A549 (cell line): ENCODE measurements at regions not wholly inside any gene's neighbourhood (a gene's known extent, or its start where the extent isn't known, plus 50 kb on each side); places are given as distances from the start of the nearest gene placed in this dataset.

Experiments used
- ATAC-seq, 2 experiments: fragments of 200-7000 bp in 1 of 2; fragments of >200 bp in 1 of 2; cut with Nextera tagmentation in 1 of 2; cut with Tn5 transposase in 1 of 2; 3 replicates each; pipeline versions ENCODE4 v1.8.0 to v1.9.1; 2018 to 2020; ENCODE audit warnings: mild to moderate bottlenecking in 1 of 2, moderate library complexity in 1 of 2
- CTCF ChIA-PET: fragments of 300-600 bp; sonication (Branson Sonifier 250); formaldehyde crosslinking; extraction: SDS; loops from one replicate; lab custom pipeline; 2021; ENCODE audit warnings: antibody characterized with exemption, inconsistent platforms; lab: Yijun Ruan, JAX
- POLR2A ChIA-PET: fragments of 350-600 bp; formaldehyde crosslinking; extraction: SDS; loops from one replicate; lab custom pipeline; 2021; ENCODE audit warnings: antibody characterized with exemption, inconsistent platforms; lab: Yijun Ruan, JAX
- DNase-seq, 2 experiments: peaks; one replicate each; pipeline versions ENCODE4 v3.0.0 to v3.0.0-alpha.2; 2011 to 2016; ENCODE audit warnings: low read depth in 1 of 2, low spot score in 1 of 2
- FAIRE-seq: peaks from 2 replicates; lab custom pipeline; 2011; peaks lifted over from hg19 to GRCh38; lab: Jason Lieb, UNC
- H3K27ac ChIP-seq, 2 experiments: fragments of >200 bp; sonication (Bioruptor Twin); formaldehyde crosslinking; 3 replicates each; pipeline ENCODE4 v1.5.1; 2016 to 2017
- H3K4me1 ChIP-seq: fragments of >200 bp; sonication (Bioruptor Twin); formaldehyde crosslinking; 3 replicates; pipeline ENCODE4 v1.6.1; 2016
- H3K4me2 ChIP-seq: fragments of >200 bp; sonication (Bioruptor Twin); formaldehyde crosslinking; 3 replicates; pipeline ENCODE4 v1.6.1; 2016
- H3K4me3 ChIP-seq: fragments of >200 bp; sonication (Bioruptor Twin); formaldehyde crosslinking; 3 replicates; pipeline ENCODE4 v1.5.1; 2016
- H3K9me3 ChIP-seq: fragments of >200 bp; sonication (Bioruptor Twin); formaldehyde crosslinking; 3 replicates; pipeline ENCODE4 v1.6.1; 2016
- ATOH8 ChIP-seq: fragments of 250-450 bp; sonication (Bioruptor Pico); IDR thresholded peaks from 2 replicates; pipeline ENCODE4 v1.5.0; 2020; ENCODE audit warnings: low read depth, mild to moderate bottlenecking, moderate library complexity
- CBX8 ChIP-seq: fragments of 200-600 bp; sonication (generic); IDR thresholded peaks from 2 replicates; pipeline ENCODE4 v1.6.1; 2016
- CEBPB ChIP-seq, 2 experiments: fragments of >200 bp in 1 of 2; sonication (Bioruptor Twin) in 1 of 2; formaldehyde crosslinking in 1 of 2; IDR thresholded peaks; 2 replicates each; pipeline ENCODE4 v1.6.1; 2012 to 2016
- CHD2 ChIP-seq: fragments of 150-350 bp; IDR thresholded peaks from 2 replicates; pipeline ENCODE4 v1.6.1; 2014; ENCODE audit warnings: low read length; ENCODE audit not compliant: partially characterized antibody
- CTCF ChIP-seq: fragments of >200 bp; sonication (Bioruptor Twin); formaldehyde crosslinking; IDR thresholded peaks from 3 replicates; pipeline ENCODE4 v1.5.1; 2016
- EHF ChIP-seq: fragments of 250-450 bp; sonication (Bioruptor Pico); IDR thresholded peaks from 2 replicates; pipeline ENCODE4 v1.5.0; 2020; ENCODE audit warnings: mild to moderate bottlenecking
- EHMT2 ChIP-seq: fragments of 200-600 bp; sonication (generic); IDR thresholded peaks from 2 replicates; pipeline ENCODE4 v1.6.1; 2016; ENCODE audit warnings: antibody characterized with exemption, low read depth, mild to moderate bottlenecking, moderate library complexity
- HDAC2 ChIP-seq: fragments of 200-600 bp; sonication (generic); IDR thresholded peaks from 2 replicates; pipeline ENCODE4 v1.6.1; 2016
- HOXB13 ChIP-seq: fragments of 250-450 bp; sonication (Bioruptor Pico); IDR thresholded peaks from 2 replicates; pipeline ENCODE4 v1.5.0; 2020; ENCODE audit warnings: low read depth, mild to moderate bottlenecking, moderate library complexity
- HOXB5 ChIP-seq: fragments of 250-450 bp; sonication (Bioruptor Pico); IDR thresholded peaks from 2 replicates; pipeline ENCODE4 v1.5.0; 2020; ENCODE audit warnings: mild to moderate bottlenecking, moderate library complexity
- KDM1A ChIP-seq: fragments of 200-600 bp; sonication (generic); IDR thresholded peaks from 2 replicates; pipeline ENCODE4 v1.6.1; 2016; ENCODE audit warnings: low read depth, mild to moderate bottlenecking
- MAFK ChIP-seq: fragments of 450-650 bp; IDR thresholded peaks from 2 replicates; pipeline ENCODE4 v1.6.1; 2014; ENCODE audit not compliant: partially characterized antibody
- MAZ ChIP-seq: fragments of 150-350 bp; IDR thresholded peaks from 2 replicates; pipeline ENCODE4 v1.6.1; 2014; ENCODE audit warnings: antibody characterized with exemption, low read depth, low read length, borderline replicate concordance
- NPAS2 ChIP-seq: fragments of 250-450 bp; sonication (Bioruptor Pico); IDR thresholded peaks from 2 replicates; pipeline ENCODE4 v1.8.0; 2022; ENCODE audit warnings: mild to moderate bottlenecking, moderate library complexity, borderline replicate concordance
- PHF8 ChIP-seq: fragments of 200-600 bp; sonication (generic); IDR thresholded peaks from 2 replicates; pipeline ENCODE4 v1.6.1; 2016; ENCODE audit warnings: low read depth, mild to moderate bottlenecking, antibody characterized with exemption, moderate library complexity, borderline replicate concordance
- POLR2A ChIP-seq: IDR thresholded peaks from 2 replicates; pipeline ENCODE4 v1.6.1; 2012; ENCODE audit warnings: mild to moderate bottlenecking, low read length
- RAD21 ChIP-seq, 2 experiments: fragments of >200 bp in 1 of 2; sonication (Bioruptor Twin) in 1 of 2; formaldehyde crosslinking in 1 of 2; IDR thresholded peaks in 1 of 2; conservative IDR thresholded peaks in 1 of 2; 2 replicates in 1 of 2; 3 replicates in 1 of 2; pipeline ENCODE4 v1.6.1; 2012 to 2018; ENCODE audit warnings: inconsistent platforms in 1 of 2
- RFX5 ChIP-seq: fragments of 450-650 bp; IDR thresholded peaks from 2 replicates; pipeline ENCODE4 v1.7.1; 2014; ENCODE audit warnings: antibody characterized with exemption, mild to moderate bottlenecking, moderate library complexity
- RNF2 ChIP-seq: fragments of 200-600 bp; sonication (generic); IDR thresholded peaks from 2 replicates; pipeline ENCODE4 v1.6.1; 2016; ENCODE audit warnings: low read depth, mild to moderate bottlenecking, antibody characterized with exemption, moderate library complexity, borderline replicate concordance
- SMC3 ChIP-seq: fragments of >200 bp; sonication (Bioruptor Twin); formaldehyde crosslinking; IDR thresholded peaks from 3 replicates; pipeline ENCODE4 v1.6.1; 2018; ENCODE audit warnings: inconsistent platforms
- TFCP2L1 ChIP-seq: fragments of 250-450 bp; sonication (Bioruptor Pico); IDR thresholded peaks from 2 replicates; pipeline ENCODE4 v1.5.0; 2021; ENCODE audit warnings: mild to moderate bottlenecking
- TP53 ChIP-seq: fragments of 250-450 bp; sonication (Bioruptor Pico); IDR thresholded peaks from 2 replicates; pipeline ENCODE4 v1.5.0; 2021; ENCODE audit warnings: mild to moderate bottlenecking, moderate library complexity
- ZC3H11A ChIP-seq: fragments of 450-650 bp; IDR thresholded peaks from 2 replicates; pipeline ENCODE4 v1.6.1; 2014; ENCODE audit warnings: antibody characterized with exemption, mild to moderate bottlenecking
- ZFP36 ChIP-seq: fragments of 450-650 bp; IDR thresholded peaks from 2 replicates; pipeline ENCODE4 v1.6.1; 2014; ENCODE audit warnings: borderline replicate concordance; ENCODE audit not compliant: partially characterized antibody
- WGBS: methylation state at CpG from one replicate; pipeline ENCODE4 v1.1.6; 2017; ENCODE audit errors: missing lambda C conversion rate; 5-methylcytosine and 5-hydroxymethylcytosine counted together

- no peaks in the 10 kb centered on the region for H3K9me3 ChIP-seq
- ChIA-PET CTCF (interaction anchor here (0.6 kb wide), 1 partner anchor 341 kb away, joined by 5 read pairs; no protein-coding TSS in a partner anchor), POLR2A (no interaction called here)
- WGBS, result 79% methylated on average over 4 of the region's 4 CpGs
- no peak for ATAC-seq
- no peak for TF ChIP-seq TP53 (CRISPR knock-in tag)
- no peak for TF ChIP-seq TFCP2L1 (CRISPR knock-in tag)
- no peak for TF ChIP-seq EHF (CRISPR knock-in tag)
- no peak for TF ChIP-seq NPAS2 (CRISPR knock-in tag)
- no peak for TF ChIP-seq EHMT2
- TF ChIP-seq MAZ, result no peak
- no peak for TF ChIP-seq MAFK
- TF ChIP-seq CTCF, result no peak
- no peak for TF ChIP-seq ZFP36
- TF ChIP-seq ATOH8 (CRISPR knock-in tag), result no peak
- no peak for TF ChIP-seq HDAC2
- TF ChIP-seq CEBPB (IDR thresholded peaks at IDR 0.05), result no peak
- no peak for TF ChIP-seq CBX8
- TF ChIP-seq RNF2, result no peak
- H3K4me3 ChIP-seq, result no peak overlapping the region
- no peak for FAIRE-seq
- no peak for DNase-seq
- no peak overlapping the region for H3K4me2 ChIP-seq
- peaks cover 19% of the 10 kb centered on the region for H3K4me1 ChIP-seq
- H3K27ac ChIP-seq, result no peak overlapping the region
Measured at GRCh38 chr13:50524560-50524959, 318.9 kb downstream of the DLEU7 start.

GRCh38 chr13:50526661-50527071 is 316.8 kb downstream of the DLEU7 start:
- DNase-seq (no peak), FAIRE-seq (no peak), ATAC-seq (no peak)
- no peak overlapping the region for H3K4me3 ChIP-seq
- H3K4me2 ChIP-seq, result no peak overlapping the region
- peaks cover 22% of the 10 kb centered on the region for H3K4me1 ChIP-seq
- H3K27ac ChIP-seq, result no peak overlapping the region
- 95% methylated on average over 5 of the region's 7 CpGs for WGBS
- no peaks in the 10 kb centered on the region for H3K9me3 ChIP-seq
- TF ChIP-seq RFX5 (no peak), PHF8 (no peak), HOXB13 (CRISPR knock-in tag) (no peak), CHD2 (no peak), ATOH8 (CRISPR knock-in tag) (no peak), MAFK (no peak), ZC3H11A (no peak), CEBPB (IDR thresholded peaks at IDR 0.05) (no peak), HOXB5 (CRISPR knock-in tag) (no peak), POLR2A (no peak), RAD21 (conservative IDR thresholded peaks at IDR 0.05 in 1 of 2, IDR thresholded peaks at IDR 0.05 in 1 of 2) (no peak), KDM1A (no peak), SMC3 (no peak)
- POLR2A ChIA-PET, result no interaction called here
- CTCF ChIA-PET, result no interaction called here
